Putamen (tissue), 1 donor: ENCODE measurements at regions not wholly inside any gene's neighbourhood (a gene's known extent, or its start where the extent isn't known, plus 50 kb on each side); places are given as distances from the start of the nearest gene placed in this dataset.
"Not testable (repeated sequence)": the region's sequence is repeated elsewhere in the genome, so short reads cannot be mapped to it uniquely, and the experiment has no call there.

Source experiments
- DNase-seq: peaks from one replicate; pipeline ENCODE4 v3.0.0-alpha.2; 2016; ENCODE audit warnings: low spot score

GRCh38 chr9:78719029-78719428, 422.1 kb downstream of the PSAT1 start:
- not testable (repeated sequence) for DNase-seq

DNA sequence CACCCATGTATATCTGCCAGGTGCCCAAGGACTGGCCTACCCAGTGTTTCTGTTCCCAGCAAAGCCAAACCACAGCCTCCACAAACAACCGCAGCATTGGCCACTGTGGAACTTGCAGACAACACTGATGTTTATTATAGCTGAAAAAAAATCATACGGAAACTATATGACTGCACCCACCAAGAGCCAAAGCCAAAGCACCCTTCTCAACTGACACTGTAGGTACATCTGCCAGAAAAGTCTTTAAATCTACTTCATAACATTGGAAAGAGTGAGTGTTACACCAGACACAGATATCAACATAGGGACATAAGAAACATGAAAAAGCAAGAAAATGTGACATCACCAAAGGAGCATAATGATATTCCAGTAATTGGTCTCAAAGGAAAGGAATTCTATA, 428.0 kb downstream of the PSAT1 start:
- no peak for DNase-seq

GRCh38 chr9:78725503-78725902, 428.6 kb downstream of the PSAT1 start:
- no peak for DNase-seq

GRCh38 chr9:78745331-78745730, 448.4 kb downstream of the PSAT1 start:
- DNase-seq: no peak

- no peak for DNase-seq
These were observed 449.1 kb downstream of the PSAT1 start for GRCh38 chr9:78746010-78746409.

DNA sequence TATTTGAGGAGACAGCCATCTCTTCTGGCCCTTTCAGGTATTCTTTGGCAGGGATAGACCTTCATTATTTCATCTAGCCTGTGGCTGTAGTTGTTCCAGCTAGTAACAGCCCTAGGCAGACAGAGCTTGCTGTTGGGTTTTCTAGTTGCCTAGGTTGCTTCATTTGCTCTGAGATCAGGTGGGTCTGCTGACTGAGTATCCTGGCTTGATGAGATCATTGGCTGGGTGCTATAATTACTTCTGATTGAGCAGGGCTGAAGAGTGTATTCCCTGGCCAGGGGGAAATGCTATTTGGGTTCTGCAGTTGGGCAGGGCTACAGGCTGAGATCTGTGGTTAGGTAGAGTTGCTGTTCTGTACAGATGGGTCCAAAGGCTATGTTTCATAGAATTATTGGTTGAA, 456.1 kb downstream of the PSAT1 start:
- no peak for DNase-seq

DNA sequence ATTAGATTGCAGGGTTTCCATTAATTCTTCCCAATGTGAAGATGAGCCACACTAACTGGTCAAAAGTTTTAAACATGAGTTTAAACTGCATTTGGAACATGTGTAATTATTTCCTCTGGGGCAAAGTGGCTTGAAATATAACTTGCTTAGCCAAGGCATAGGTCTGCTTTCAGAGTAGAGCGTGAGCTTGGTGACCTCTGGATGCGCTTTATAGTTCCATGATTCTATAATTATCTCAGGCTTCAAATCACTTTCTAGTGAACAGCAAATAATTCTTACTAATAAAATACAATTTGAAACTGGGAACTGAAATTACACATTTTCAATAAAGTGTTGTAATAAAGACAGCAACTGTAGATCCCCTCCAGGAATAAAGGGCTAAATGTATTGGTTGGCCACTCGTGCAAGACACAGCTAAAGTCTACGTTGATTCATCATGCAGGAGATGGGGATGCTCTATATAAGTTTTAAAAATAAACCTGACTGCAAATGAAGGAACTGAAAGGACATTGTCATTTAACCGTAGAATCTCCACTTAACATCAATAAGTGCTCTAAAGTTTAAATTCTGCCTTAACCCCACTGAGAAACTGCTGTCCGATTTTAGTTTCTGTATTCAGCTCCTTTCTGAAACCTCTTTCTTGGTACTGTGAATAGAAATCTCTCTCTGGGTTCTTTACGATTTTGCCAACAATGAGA, 460.0 kb downstream of the PSAT1 start:
- no peak for DNase-seq

DNA sequence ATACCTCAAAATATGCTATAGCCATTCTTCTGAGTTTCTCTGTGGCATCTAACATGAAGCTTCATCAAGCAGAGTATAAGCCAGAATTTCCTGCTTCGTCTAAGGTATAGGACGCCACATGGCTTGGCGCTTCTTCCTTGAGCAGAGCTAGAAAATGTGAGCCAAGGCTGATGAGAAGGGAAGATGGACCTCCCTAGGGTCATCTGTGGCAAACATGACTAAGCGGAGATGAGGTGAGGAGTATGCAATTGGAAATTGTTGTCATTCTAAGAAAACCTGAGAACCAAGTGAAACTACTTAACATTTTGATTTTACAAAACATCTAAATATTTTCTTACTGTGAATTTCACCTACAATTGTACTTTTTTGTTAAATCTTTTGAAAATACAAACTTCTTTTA, 466.5 kb downstream of the PSAT1 start:
- no peak for DNase-seq

DNA sequence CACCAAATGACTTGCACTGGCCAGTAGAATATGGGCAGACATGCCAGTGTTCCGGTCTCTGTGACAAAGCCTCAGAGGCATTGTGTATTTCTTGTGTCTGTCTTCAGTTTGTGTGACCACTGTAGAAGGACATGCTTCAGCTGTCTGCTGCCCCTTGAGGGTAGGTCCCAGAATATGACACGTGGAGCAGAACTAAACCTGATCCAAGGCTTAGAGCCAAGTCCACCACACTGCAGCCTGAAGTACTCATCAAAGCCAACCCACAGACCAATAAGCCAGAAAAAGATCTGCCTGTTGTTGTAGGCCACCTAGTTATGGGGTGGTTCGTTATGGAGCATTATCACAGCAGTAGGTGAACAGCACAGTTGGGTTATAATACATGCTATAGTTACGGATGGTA, 468.9 kb downstream of the PSAT1 start:
- DNase-seq: no peak

GRCh38 chr9:78767490-78767889, 470.6 kb downstream of the PSAT1 start:
- DNase-seq: no peak

DNA sequence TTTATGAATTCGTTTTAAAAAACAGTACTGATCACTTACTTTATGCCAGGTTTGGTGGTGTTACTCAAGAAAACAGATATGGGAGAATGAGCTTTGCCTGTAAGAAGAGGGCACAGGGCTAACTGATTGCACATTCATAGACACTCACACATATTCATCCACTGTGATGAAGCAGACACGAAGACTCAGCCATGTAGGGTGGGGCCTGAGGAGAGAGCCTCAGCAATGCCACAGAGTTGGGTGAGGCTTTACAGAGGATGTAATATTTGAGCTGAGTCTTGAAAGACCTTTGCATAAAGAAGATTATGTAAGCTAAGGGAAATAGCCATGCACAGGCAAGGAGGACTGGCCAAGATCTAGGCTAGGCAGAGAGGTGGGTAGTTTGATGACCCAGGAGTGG, 472.8 kb downstream of the PSAT1 start:
- DNase-seq: no peak

GRCh38 chr9:78775211-78775610, 478.3 kb downstream of the PSAT1 start:
- DNase-seq: no peak

DNA sequence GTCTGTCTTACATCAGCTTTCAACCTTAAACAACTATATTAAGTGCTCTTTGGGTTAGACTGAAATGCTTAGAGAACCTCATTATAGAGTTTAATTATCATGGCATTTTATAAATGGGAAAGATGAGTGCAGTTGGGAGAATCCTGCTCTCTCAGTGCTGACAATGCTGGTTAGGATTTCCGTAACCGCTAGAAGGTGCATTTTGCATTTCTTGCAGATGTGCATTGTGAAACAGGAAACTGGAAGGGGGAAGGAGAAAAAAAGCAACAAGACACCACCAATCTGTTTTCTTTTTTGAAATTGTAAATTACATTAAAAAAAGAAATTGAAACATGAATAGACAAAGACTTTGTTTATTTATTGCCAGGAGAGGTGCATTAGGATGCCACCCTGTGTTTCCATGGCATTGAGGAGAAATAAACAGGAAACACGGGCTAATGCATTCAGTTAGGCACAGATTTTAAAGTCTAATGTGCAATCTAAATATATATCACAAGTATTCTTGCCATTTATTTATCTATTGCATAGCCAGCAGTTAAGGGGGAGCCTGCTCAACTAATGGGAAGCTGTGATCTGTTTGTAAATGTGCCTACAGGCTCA, 478.9 kb downstream of the PSAT1 start:
- no peak for DNase-seq

DNA sequence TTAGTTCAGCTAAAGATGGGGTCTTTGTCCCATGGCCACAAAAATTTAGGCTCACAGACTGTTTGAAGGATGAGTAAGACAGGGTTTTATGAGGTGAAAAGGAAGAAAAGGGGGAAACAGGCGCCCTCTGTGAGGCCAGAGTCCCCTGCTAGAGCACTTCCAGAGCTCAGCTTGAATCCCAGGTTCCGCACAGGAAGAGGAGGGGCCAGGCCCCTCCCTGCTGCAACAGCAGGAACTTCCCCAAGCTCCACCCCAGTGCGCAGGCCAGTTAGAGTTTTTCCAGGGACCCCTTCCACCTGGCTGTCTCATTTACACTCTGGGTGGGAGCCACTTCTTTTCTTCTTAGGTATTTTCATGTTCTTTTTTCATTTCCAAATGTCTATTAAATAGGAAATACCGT, 480.8 kb downstream of the PSAT1 start:
- DNase-seq: no peak

DNA sequence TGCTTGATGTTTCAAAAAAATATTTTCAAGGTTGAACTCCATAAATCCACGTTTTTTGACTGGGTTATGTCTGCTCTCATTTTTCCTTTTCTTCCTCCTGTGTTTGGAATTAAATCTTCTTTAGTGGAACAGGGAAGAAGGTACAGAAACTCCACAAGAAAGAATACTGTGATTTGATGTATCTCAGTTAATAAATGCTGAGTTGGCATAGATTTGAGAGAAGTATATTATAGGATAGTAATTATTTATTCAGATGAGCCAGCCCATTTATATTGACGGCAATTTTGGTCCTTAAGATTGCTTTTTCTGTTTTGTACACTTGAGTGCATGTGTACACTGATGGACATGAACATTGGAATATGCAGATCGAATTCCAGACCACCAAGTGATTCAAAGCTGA, 481.4 kb downstream of the PSAT1 start:
- no peak for DNase-seq

DNA sequence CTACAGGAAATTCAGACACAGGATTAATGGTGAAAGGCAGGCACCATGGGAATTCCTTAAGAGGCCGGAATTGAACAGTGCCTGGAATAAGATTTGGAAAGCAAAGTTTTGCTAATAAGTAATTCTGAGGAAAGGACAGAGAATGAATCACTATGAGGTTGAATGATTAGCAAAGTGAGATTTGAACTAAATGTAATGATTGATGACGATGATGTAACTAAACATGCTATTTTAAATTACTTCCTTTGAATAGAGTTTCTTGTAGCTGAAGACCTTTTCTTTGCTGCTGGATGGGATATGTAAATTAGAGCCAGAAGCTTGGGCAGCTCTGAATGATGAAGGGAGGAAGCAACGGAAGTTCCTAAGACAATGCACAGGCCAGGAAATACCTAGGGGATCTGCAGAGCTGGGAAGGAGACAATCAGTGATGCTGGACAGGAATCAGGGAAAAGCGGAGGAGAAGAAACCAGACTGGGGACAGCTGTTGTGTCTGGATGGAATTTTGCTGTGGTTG, 482.0 kb downstream of the PSAT1 start:
- DNase-seq: no peak

DNA sequence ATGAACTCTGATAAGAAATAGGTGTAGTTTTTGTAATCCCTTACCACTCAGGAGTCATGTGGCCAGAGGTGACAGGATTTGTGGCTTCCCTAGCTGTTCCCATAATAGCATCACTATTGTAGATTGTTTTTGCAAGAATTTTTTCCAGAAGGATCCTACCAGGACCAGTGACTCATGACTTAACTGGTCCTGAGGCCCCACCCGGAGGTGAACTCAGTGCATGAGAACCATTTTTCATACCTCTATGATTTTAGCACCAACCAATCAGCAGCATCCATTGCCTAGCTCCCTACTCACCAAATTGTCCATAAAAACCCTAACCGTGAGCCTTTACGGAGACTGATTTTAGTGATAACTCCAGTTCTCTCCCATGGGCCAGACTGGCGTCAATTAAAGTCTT, 484.8 kb downstream of the PSAT1 start:
- DNase-seq: no peak

DNA sequence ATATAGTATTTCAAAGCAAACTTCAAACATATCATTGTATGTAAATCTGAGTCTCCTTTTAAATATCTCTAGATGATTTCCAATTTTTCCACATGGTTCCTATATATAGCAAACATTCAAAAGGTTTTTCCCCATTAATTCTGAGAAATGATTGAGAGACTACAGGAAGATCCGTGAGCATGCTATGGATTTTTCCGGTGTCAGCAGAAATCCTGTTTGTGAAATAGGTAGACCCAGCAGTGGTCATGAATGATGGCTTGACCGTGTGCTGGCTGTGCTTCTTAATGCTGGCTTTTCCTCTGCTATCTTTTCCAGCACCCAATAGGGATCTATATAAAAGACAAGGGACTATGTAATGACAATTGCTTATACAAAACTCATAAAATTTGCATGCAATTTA, 485.3 kb downstream of the PSAT1 start:
- DNase-seq: no peak

GRCh38 chr9:78782858-78783257, 485.9 kb downstream of the PSAT1 start:
- no peak for DNase-seq

GRCh38 chr9:78783743-78784142, 486.8 kb downstream of the PSAT1 start:
- no peak for DNase-seq

DNA sequence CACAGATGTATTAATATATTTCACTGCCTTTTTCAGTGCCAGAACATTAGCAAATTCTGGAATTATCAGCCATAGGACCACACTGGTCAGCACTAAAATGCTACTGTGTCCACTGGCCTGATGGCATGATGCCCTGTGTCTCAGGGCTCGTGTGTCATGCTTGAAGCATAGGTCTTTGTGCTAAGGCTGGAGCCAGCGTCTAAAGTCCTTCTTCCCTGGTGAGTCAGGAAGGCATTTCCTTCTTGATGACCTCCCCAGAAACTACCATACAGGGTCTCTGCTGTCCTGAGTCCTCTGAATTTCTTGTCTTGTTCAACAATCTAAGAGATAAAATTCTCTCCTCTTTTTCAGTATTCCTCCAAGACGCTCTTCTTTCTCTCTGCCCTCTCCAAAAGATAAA, 489.9 kb downstream of the PSAT1 start:
- DNase-seq: no peak

GRCh38 chr9:78788101-78788500, 491.2 kb downstream of the PSAT1 start:
- DNase-seq: no peak

- DNase-seq: no peak
These were observed 494.9 kb downstream of the PSAT1 start for GRCh38 chr9:78791779-78792178.

GRCh38 chr9:78792745-78793144, 495.8 kb downstream of the PSAT1 start:
- DNase-seq: no peak
